ENCODE measurements at regions not wholly inside any gene's neighbourhood (a gene's known extent, or its start where the extent isn't known, plus 50 kb on each side); places are given as distances from the start of the nearest gene placed in this dataset.

DNA sequence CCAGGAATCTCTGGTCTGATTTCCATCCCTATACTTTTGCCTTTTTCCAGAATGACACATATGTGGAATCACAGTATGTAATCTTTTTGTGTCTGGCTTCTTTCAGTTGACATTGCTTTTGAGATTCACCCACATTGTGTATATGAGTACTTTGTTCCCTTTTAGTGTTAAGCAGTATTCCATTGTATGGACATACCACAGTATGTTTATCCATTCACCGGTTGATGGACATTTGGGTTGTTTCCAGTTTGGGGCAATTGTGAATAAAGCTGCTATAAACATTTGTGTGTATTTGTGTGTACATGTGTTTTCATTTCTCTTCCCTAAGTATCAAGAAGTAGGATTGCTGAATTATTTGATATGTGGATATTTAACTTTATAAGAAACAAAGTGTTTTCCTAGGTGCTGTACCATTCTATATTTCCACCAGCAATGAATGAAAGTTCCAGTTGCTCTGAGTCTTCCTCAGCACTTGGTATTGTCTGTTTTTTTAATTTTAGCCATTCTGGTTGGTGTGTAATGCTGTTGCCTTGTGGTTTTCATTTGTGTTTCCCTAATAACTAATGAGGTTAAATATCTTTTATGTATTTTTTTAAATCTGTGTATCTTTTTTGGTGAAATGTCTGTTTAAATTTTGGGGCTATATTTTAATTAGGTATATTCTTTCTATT is 203.5 kb upstream of the HAAO start:
- TF ChIP-seq YY1 (IDR thresholded peaks at IDR 0.05; ENCODE audit: low read depth), result no peak
- TF ChIP-seq, protein P1, sequence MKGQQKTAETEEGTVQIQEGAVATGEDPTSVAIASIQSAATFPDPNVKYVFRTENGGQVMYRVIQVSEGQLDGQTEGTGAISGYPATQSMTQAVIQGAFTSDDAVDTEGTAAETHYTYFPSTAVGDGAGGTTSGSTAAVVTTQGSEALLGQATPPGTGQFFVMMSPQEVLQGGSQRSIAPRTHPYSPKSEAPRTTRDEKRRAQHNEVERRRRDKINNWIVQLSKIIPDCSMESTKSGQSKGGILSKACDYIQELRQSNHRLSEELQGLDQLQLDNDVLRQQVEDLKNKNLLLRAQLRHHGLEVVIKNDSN (IDR thresholded peaks at IDR 0.05), result no peak
- TF ChIP-seq NFIC (IDR thresholded peaks at IDR 0.05), result no peak
- TF ChIP-seq EP300 (IDR thresholded peaks at IDR 0.05; ENCODE audit: borderline replicate concordance), result no peak
- no peak for TF ChIP-seq ZBTB7A (IDR thresholded peaks at IDR 0.05; ENCODE audit: low read depth)
- no peak for TF ChIP-seq FOXM1 (IDR thresholded peaks at IDR 0.05; ENCODE audit: borderline replicate concordance, low read depth)
- no peak for TF ChIP-seq TCF12 (IDR thresholded peaks at IDR 0.05; ENCODE audit: low read depth)
- TF ChIP-seq TEAD4 (IDR thresholded peaks at IDR 0.05), result no peak
- TF ChIP-seq RAD21 (IDR thresholded peaks at IDR 0.05; ENCODE audit: low read depth), result no peak
- TF ChIP-seq, protein P2, sequence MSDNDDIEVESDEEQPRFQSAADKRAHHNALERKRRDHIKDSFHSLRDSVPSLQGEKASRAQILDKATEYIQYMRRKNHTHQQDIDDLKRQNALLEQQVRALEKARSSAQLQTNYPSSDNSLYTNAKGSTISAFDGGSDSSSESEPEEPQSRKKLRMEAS (IDR thresholded peaks at IDR 0.05), result no peak
- no peak for TF ChIP-seq CREB1 (IDR thresholded peaks at IDR 0.05; ENCODE audit: low read depth)
- TF ChIP-seq CEBPB (IDR thresholded peaks at IDR 0.05), result no peak
- TF ChIP-seq, protein P3, sequence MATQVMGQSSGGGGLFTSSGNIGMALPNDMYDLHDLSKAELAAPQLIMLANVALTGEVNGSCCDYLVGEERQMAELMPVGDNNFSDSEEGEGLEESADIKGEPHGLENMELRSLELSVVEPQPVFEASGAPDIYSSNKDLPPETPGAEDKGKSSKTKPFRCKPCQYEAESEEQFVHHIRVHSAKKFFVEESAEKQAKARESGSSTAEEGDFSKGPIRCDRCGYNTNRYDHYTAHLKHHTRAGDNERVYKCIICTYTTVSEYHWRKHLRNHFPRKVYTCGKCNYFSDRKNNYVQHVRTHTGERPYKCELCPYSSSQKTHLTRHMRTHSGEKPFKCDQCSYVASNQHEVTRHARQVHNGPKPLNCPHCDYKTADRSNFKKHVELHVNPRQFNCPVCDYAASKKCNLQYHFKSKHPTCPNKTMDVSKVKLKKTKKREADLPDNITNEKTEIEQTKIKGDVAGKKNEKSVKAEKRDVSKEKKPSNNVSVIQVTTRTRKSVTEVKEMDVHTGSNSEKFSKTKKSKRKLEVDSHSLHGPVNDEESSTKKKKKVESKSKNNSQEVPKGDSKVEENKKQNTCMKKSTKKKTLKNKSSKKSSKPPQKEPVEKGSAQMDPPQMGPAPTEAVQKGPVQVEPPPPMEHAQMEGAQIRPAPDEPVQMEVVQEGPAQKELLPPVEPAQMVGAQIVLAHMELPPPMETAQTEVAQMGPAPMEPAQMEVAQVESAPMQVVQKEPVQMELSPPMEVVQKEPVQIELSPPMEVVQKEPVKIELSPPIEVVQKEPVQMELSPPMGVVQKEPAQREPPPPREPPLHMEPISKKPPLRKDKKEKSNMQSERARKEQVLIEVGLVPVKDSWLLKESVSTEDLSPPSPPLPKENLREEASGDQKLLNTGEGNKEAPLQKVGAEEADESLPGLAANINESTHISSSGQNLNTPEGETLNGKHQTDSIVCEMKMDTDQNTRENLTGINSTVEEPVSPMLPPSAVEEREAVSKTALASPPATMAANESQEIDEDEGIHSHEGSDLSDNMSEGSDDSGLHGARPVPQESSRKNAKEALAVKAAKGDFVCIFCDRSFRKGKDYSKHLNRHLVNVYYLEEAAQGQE (IDR thresholded peaks at IDR 0.05; ENCODE audit: low read depth), result no peak
- no peak for TF ChIP-seq TAF1 (IDR thresholded peaks at IDR 0.05; ENCODE audit: low read depth)

DNA sequence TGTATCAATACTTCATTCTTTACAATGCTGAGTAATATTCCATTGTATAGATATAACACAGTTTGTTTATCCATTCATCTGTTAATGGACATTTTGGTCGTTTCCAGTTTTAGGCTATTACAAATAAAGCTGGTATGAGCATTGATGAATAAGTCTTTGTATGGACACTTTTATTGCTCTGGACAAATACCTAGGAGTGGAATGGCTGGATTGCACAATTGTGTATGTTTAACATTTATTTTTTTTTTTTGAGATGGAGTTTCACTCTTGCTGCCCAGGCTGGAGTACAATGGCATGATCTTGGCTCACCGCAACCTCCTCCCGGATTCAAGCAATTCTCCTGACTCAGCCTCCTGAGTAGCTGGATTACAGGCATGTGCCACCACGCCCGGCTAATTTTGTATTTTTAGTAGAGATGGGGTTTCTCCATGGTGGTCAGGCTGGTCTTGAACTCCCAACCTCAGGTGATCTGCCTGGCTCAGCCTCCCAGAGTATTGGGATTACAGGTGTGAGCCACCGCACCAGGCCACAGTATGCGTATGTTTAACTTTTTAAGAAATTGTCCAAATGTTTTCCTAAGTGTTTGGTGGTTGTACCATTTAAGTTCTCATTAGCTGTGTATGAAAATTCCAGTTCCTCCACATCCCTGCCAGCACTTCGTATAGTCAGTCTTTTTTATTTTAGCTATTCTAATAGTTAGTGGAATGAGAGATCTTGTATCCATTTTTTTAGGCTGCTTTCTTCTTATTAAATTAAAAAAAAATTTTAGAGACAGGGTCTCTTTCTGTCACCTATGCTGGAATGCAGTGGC is 194.9 kb upstream of the HAAO start:
- TF ChIP-seq EP300 (IDR thresholded peaks at IDR 0.05; ENCODE audit: borderline replicate concordance), result peak; percentile 21; the same call in 1 of the 2 replicates
- no peak for TF ChIP-seq YY1 (IDR thresholded peaks at IDR 0.05; ENCODE audit: low read depth)
- TF ChIP-seq CEBPB (IDR thresholded peaks at IDR 0.05), result peak; percentile 84

DNA sequence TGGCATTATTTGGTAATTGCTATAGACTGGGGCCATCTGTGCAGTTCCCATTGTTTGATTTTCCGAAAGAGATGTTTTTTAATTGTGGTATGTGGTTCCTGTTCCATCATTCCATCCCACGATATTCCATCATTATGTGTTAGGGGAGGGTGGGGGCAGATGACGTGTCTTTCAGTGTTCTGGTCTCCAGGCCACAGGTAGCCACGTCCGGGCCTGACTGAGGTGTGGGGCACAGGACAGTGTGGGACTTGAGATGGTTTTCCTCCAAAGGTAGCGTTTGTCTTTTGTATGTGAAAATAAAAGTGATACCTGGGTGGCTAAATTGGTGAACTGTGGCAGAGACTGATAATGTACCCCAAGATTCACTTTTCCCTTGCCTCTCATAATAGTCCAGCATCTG is 192.2 kb upstream of the HAAO start:
- TF ChIP-seq CEBPB (IDR thresholded peaks at IDR 0.05), result no peak
- no peak for TF ChIP-seq CREB1 (IDR thresholded peaks at IDR 0.05; ENCODE audit: low read depth)
- no peak for TF ChIP-seq EP300 (IDR thresholded peaks at IDR 0.05; ENCODE audit: borderline replicate concordance)
- TF ChIP-seq FOXM1 (IDR thresholded peaks at IDR 0.05; ENCODE audit: borderline replicate concordance, low read depth), result no peak
- no peak for TF ChIP-seq TCF12 (IDR thresholded peaks at IDR 0.05; ENCODE audit: low read depth)
- TF ChIP-seq NFIC (IDR thresholded peaks at IDR 0.05), result no peak
- no peak for TF ChIP-seq RAD21 (IDR thresholded peaks at IDR 0.05; ENCODE audit: low read depth)
- no peak for TF ChIP-seq TEAD4 (IDR thresholded peaks at IDR 0.05)
- TF ChIP-seq YY1 (IDR thresholded peaks at IDR 0.05; ENCODE audit: low read depth), result no peak
- no peak for TF ChIP-seq TAF1 (IDR thresholded peaks at IDR 0.05; ENCODE audit: low read depth)
- TF ChIP-seq, protein P3 (IDR thresholded peaks at IDR 0.05; ENCODE audit: low read depth), result no peak
- TF ChIP-seq, protein P1 (IDR thresholded peaks at IDR 0.05), result no peak
- TF ChIP-seq EGR1 (IDR thresholded peaks at IDR 0.05), result no peak
- TF ChIP-seq, protein P2 (IDR thresholded peaks at IDR 0.05), result no peak

DNA sequence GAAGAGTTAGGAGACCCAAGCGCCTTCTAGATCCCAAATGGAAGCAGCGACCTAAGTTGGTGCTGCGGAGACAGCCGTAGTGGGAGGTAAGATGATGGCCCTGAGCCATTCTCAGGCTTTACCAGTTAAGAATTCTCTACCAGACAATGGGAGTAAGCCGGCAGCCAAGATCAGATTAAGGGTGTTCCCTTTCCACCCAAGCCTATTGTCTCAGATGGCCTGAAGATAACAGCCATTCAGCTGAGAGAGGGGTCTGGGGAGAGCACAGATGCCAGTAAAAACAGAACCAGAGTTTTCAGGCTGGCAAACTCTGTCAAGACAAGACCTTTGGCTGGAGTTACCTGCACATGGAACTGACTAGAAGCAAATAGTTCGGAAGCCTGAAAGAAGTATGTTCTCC is 191.7 kb upstream of the HAAO start:
- TF ChIP-seq, protein P3 (IDR thresholded peaks at IDR 0.05; ENCODE audit: low read depth), result no peak
- TF ChIP-seq TAF1 (IDR thresholded peaks at IDR 0.05; ENCODE audit: low read depth) (no peak), ZBTB7A (IDR thresholded peaks at IDR 0.05; ENCODE audit: low read depth) (no peak), TCF12 (IDR thresholded peaks at IDR 0.05; ENCODE audit: low read depth) (no peak), YY1 (IDR thresholded peaks at IDR 0.05; ENCODE audit: low read depth) (no peak), CREB1 (IDR thresholded peaks at IDR 0.05; ENCODE audit: low read depth) (no peak), RAD21 (IDR thresholded peaks at IDR 0.05; ENCODE audit: low read depth) (no peak), EGR1 (IDR thresholded peaks at IDR 0.05) (no peak), NFIC (IDR thresholded peaks at IDR 0.05) (no peak), TEAD4 (IDR thresholded peaks at IDR 0.05) (no peak)
- TF ChIP-seq, protein P2 (IDR thresholded peaks at IDR 0.05), result no peak

All from Ishikawa (cell line).